Trophoblast cell (in vitro differentiated cells and primary cell): ENCODE measurements at regions not wholly inside any gene's neighbourhood (a gene's known extent, or its start where the extent isn't known, plus 50 kb on each side); places are given as distances from the start of the nearest gene placed in this dataset.
"Not testable (repeated sequence)": the region's sequence is repeated elsewhere in the genome, so short reads cannot be mapped to it uniquely, and the experiment has no call there.

Experiments used
- DNase-seq, 2 donors: peaks; one replicate each; pipeline ENCODE4 v3.0.0-alpha.2; 2016
- H2AFZ ChIP-seq: 2 replicates; pipeline ENCODE4 v1.6.1; 2013; ENCODE audit warnings: low read length, moderate library complexity, mild to moderate bottlenecking; ENCODE audit not compliant: insufficient read depth, poor library complexity
- H2AK5ac ChIP-seq: 2 replicates; pipeline ENCODE4 v1.6.1; 2013; ENCODE audit warnings: mild to moderate bottlenecking, low read length
- H2BK120ac ChIP-seq: 2 replicates; pipeline ENCODE4 v1.6.1; 2013; ENCODE audit warnings: low read length, mild to moderate bottlenecking, moderate library complexity; ENCODE audit not compliant: insufficient read depth, poor library complexity
- H2BK12ac ChIP-seq: 2 replicates; pipeline ENCODE4 v1.6.1; 2013; ENCODE audit warnings: mild to moderate bottlenecking, low read length, moderate library complexity
- H2BK5ac ChIP-seq: 2 replicates; pipeline ENCODE4 v1.6.1; 2013; ENCODE audit warnings: low read length, low read depth, moderate library complexity, mild to moderate bottlenecking; ENCODE audit not compliant: poor library complexity
- H3K14ac ChIP-seq: 2 replicates; pipeline ENCODE4 v1.6.1; 2013; ENCODE audit warnings: mild to moderate bottlenecking, low read length
- H3K18ac ChIP-seq: 2 replicates; pipeline ENCODE4 v1.6.1; 2013; ENCODE audit warnings: mild to moderate bottlenecking, low read length
- H3K23ac ChIP-seq: 2 replicates; pipeline ENCODE4 v1.6.1; 2013; ENCODE audit warnings: low read length
- H3K27ac ChIP-seq: 2 replicates; pipeline ENCODE4 v1.5.1; 2013; ENCODE audit warnings: low read depth, mild to moderate bottlenecking, inconsistent platforms, low read length, moderate library complexity
- H3K27me3 ChIP-seq: 2 replicates; pipeline ENCODE4 v1.6.1; 2013; ENCODE audit warnings: inconsistent platforms, mild to moderate bottlenecking, low read length, moderate library complexity; ENCODE audit not compliant: insufficient read depth
- H3K36me3 ChIP-seq, 2 experiments: 1 replicate in 1 of 2; 2 replicates in 1 of 2; pipeline ENCODE4 v1.6.1; 2013; ENCODE audit warnings: low read length in 2 of 2, mild to moderate bottlenecking in 2 of 2, moderate library complexity in 1 of 2; ENCODE audit not compliant: insufficient read depth in 2 of 2, control insufficient read depth in 1 of 2
- H3K4ac ChIP-seq: 2 replicates; pipeline ENCODE4 v1.6.1; 2013; ENCODE audit warnings: low read depth, mild to moderate bottlenecking, low read length, moderate library complexity
- H3K4me1 ChIP-seq, 2 experiments: 1 replicate in 1 of 2; 2 replicates in 1 of 2; pipeline ENCODE4 v1.6.1; 2013; ENCODE audit warnings: low read length in 2 of 2, mild to moderate bottlenecking in 2 of 2, moderate library complexity in 1 of 2; ENCODE audit not compliant: insufficient read depth in 2 of 2, control insufficient read depth in 1 of 2
- H3K4me2 ChIP-seq: 2 replicates; pipeline ENCODE4 v1.6.1; 2013; ENCODE audit warnings: inconsistent platforms, mild to moderate bottlenecking, low read length, moderate library complexity
- H3K4me3 ChIP-seq: 2 replicates; pipeline ENCODE4 v1.5.1; 2013; ENCODE audit warnings: mild to moderate bottlenecking, low read depth, low read length, inconsistent platforms
- H3K79me1 ChIP-seq: one replicate; pipeline ENCODE4 v1.6.1; 2013; ENCODE audit warnings: low read length
- H3K79me2 ChIP-seq: 2 replicates; pipeline ENCODE4 v1.6.1; 2013; ENCODE audit warnings: low read length, mild to moderate bottlenecking; ENCODE audit not compliant: control insufficient read depth, insufficient read depth, poor library complexity
- H3K9ac ChIP-seq: 2 replicates; pipeline ENCODE4 v1.6.1; 2013; ENCODE audit warnings: mild to moderate bottlenecking, low read length
- H3K9me3 ChIP-seq: 2 replicates; pipeline ENCODE4 v1.6.1; 2013; ENCODE audit warnings: low read depth, mild to moderate bottlenecking, control low read depth, inconsistent platforms, low read length; ENCODE audit not compliant: insufficient read depth
- H4K12ac ChIP-seq: 2 replicates; pipeline ENCODE4 v1.6.1; 2013; ENCODE audit warnings: low read depth, mild to moderate bottlenecking, low read length, moderate library complexity
- H4K8ac ChIP-seq: 2 replicates; pipeline ENCODE4 v1.6.1; 2013; ENCODE audit warnings: low read depth, mild to moderate bottlenecking, low read length, moderate library complexity
- H4K91ac ChIP-seq: one replicate; pipeline ENCODE4 v1.6.1; 2013; ENCODE audit warnings: low read depth, mild to moderate bottlenecking, low read length, moderate library complexity
- WGBS: extraction: QIAGEN DNeasy Blood & Tissue Kit; methylation state at CpG from one replicate; pipeline ENCODE4 v1.1.7; 2013; ENCODE audit warnings: missing lambda C conversion rate; ENCODE audit not compliant: insufficient read length, insufficient coverage; ENCODE audit errors: extremely low coverage; 5-methylcytosine and 5-hydroxymethylcytosine counted together

DNA sequence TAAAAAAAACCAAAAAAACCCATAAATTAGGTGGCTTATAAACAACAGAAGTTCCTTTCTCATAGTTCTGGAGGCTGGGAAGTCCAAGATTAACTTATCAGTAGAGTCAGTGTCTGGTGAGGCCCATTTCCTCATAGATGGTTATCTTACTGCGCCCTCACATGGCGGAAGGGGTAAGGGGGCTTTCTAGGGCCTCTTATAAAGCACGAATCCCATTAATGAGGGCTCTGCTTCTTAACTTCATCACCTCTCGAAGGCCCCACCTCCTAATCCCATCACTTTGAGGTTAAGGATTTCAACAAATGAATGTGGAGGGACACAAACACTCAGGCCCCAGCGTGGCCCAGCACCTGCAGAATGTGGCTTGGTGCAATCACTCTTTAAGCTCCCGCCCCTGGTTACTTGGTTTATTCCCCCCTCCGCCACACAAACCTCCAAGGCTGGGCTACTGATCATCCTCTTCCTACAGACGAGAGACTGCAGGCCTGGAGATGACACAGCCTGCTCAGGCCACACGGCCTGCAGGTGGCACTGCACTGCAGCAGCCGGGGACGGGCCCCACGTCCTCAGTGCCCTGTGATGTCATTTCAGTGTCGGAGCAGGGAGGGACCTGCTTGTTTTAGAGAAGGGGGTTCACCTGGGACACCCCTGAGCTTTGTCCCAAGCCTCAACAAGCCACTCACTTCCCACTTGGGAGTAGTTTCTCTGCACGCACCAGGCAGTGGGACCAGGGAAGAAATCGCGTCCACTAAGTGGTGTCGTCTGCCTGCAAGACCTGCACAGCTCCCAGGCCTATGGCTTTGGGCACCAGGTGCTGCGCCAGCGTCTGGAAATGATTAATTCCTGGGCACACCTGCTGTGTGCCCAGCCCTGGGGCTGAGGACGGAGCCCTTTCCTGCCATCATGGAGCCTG, 178.5 kb downstream of the NPIPB11 start:
- not testable (repeated sequence) for H2AK5ac ChIP-seq, H3K79me2 ChIP-seq, H3K9ac ChIP-seq, H2AFZ ChIP-seq, H3K27ac ChIP-seq, H3K23ac ChIP-seq, H2BK120ac ChIP-seq, H2BK5ac ChIP-seq, H3K9me3 ChIP-seq, H4K12ac ChIP-seq, H3K36me3 ChIP-seq, H3K4me3 ChIP-seq, H3K14ac ChIP-seq, H4K91ac ChIP-seq, H3K4me1 ChIP-seq, H3K4ac ChIP-seq, H3K79me1 ChIP-seq, H3K4me2 ChIP-seq, H3K18ac ChIP-seq, H4K8ac ChIP-seq, H3K27me3 ChIP-seq, H2BK12ac ChIP-seq
- peak in 1 of 2 donors; percentile 9 for DNase-seq
- no CpG with 5 or more reads among the region's 20 CpGs for WGBS

DNA sequence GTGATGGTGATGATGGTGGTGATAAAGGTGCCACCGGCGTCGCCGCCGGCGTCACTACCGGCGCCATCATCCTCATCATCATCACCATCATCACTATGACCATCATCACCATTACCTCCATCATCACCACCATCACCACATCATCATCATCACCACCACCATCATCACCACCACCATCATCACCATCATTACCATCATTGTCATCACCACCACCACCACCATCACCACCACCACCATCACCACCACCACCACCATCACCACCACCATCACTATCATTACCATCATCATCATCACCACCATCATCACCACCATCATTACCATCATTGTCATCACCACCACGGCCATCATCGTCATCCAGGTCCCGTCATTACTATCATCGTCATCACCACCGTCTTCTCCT, 179.7 kb downstream of the NPIPB11 start:
- whole genome bisulfite sequencing, result no CpG with 5 or more reads among the region's 13 CpGs
- no peak overlapping the region for H2AFZ ChIP-seq

DNA sequence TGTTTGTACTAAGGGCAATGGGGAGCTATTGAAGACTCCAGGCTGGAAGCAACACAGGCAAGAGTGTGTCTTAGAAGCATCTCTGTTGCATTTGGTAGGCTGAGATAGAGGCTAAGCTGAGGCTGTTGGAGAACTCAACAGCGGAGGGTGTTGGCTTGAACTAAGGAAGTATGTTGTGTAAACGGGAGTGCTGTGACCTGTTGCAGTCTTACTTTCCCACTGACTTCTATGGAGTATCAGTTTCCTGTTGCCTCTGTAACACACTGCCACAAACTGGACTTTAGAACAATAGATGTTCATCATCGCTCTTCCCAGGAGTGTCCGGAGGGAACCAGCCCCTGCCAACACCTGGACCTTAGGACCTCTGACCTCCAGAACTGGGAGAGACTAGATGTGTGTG, 181.8 kb downstream of the NPIPB11 start:
- H2BK5ac ChIP-seq, H3K36me3 ChIP-seq, H3K18ac ChIP-seq, H2BK120ac ChIP-seq, H3K79me1 ChIP-seq, H4K12ac ChIP-seq, H3K4me2 ChIP-seq, H4K91ac ChIP-seq, H3K9ac ChIP-seq, H3K27ac ChIP-seq, H4K8ac ChIP-seq, H3K4me3 ChIP-seq, DNase-seq, H3K23ac ChIP-seq, H3K27me3 ChIP-seq, H3K79me2 ChIP-seq, H2AK5ac ChIP-seq, H2AFZ ChIP-seq, H2BK12ac ChIP-seq, H3K9me3 ChIP-seq, H3K14ac ChIP-seq, H3K4me1 ChIP-seq, H3K4ac ChIP-seq: not testable (repeated sequence)
- WGBS, result no CpG with 5 or more reads among the region's 4 CpGs

More for the DNA sequence above, 179.7 kb downstream of the NPIPB11 start:
- no peaks in the 10 kb centered on the region for H3K36me3 ChIP-seq
- no peaks in the 10 kb centered on the region for H3K79me1 ChIP-seq
- H3K79me2 ChIP-seq, result no peaks in the 10 kb centered on the region
- no peak overlapping the region for H4K91ac ChIP-seq
- H3K14ac ChIP-seq, result no peak overlapping the region
- H3K18ac ChIP-seq, result no peak overlapping the region
- peaks cover 3% of the 10 kb centered on the region for H3K9me3 ChIP-seq
- no peak overlapping the region for H3K4me3 ChIP-seq
- H4K8ac ChIP-seq, result no peak overlapping the region
- no peak overlapping the region for H4K12ac ChIP-seq
- no peaks in the 10 kb centered on the region for H3K4me1 ChIP-seq
- no peak overlapping the region for H3K23ac ChIP-seq
- H2BK12ac ChIP-seq, result no peak overlapping the region
- H2BK120ac ChIP-seq, result no peak overlapping the region
- H3K9ac ChIP-seq, result no peak overlapping the region
- H3K27me3 ChIP-seq, result no peaks in the 10 kb centered on the region
- no peak overlapping the region for H3K4me2 ChIP-seq
- DNase-seq, result no peak
- H3K4ac ChIP-seq, result no peak overlapping the region
- H2BK5ac ChIP-seq, result no peak overlapping the region
- no peak overlapping the region for H2AK5ac ChIP-seq
- no peak overlapping the region for H3K27ac ChIP-seq

DNA sequence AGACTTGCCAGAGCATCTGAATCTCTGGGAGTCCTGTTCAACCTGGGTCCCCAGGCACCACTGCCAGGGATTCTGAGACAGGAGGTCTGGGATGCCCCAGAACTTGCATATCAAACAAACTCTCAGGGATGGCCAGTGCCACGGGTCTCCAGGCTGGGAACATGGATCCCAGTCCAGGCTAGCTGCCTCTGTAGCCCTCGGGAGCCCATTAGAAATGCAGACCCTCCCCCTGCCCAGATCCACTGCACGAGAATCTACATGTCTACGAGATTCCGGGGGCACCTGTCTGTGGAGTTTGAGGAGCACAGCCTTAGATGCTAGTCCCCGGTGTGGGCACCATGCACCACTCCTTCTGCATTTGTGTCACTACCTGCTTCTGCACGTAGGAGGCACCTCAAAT, 183.9 kb downstream of the NPIPB11 start:
- DNase-seq, H3K4ac ChIP-seq, H2BK5ac ChIP-seq, H2BK12ac ChIP-seq, H3K4me3 ChIP-seq, H3K27me3 ChIP-seq, H3K4me2 ChIP-seq, H2AFZ ChIP-seq, H3K36me3 ChIP-seq, H4K91ac ChIP-seq, H3K14ac ChIP-seq, H3K79me2 ChIP-seq, H3K4me1 ChIP-seq, H3K9me3 ChIP-seq, H3K9ac ChIP-seq, H3K23ac ChIP-seq, H3K27ac ChIP-seq, H2BK120ac ChIP-seq, H4K8ac ChIP-seq, H4K12ac ChIP-seq, H2AK5ac ChIP-seq, H3K79me1 ChIP-seq, H3K18ac ChIP-seq: not testable (repeated sequence)
- no CpG with 5 or more reads among the region's 7 CpGs for WGBS
